Upper lobe of left lung (tissue), 6 donors: ENCODE measurements at regions not wholly inside any gene's neighbourhood (a gene's known extent, or its start where the extent isn't known, plus 50 kb on each side); places are given as distances from the start of the nearest gene placed in this dataset.
"Not testable (repeated sequence)": the region's sequence is repeated elsewhere in the genome, so short reads cannot be mapped to it uniquely, and the experiment has no call there.

Experiments used
- ATAC-seq, 2 donors: fragments of 200-7000 bp; cut with Tn5 transposase; one replicate each; pipeline ENCODE4 v1.9.1; 2022; ENCODE audit warnings: mild to moderate bottlenecking in 2 of 2, moderate library complexity in 2 of 2; ENCODE audit not compliant: low FRiP score in 2 of 2
- DNase-seq, 2 donors: peaks; one replicate each; pipeline ENCODE4 v3.0.0-alpha.2; 2019 to 2020
- H3K27ac ChIP-seq, 4 donors: fragments of 200-600 bp; sonication (generic); one replicate each; pipeline ENCODE4 v1.5.1; 2016 to 2019
- H3K27me3 ChIP-seq, 4 donors: fragments of 200-600 bp; sonication (generic); one replicate each; pipeline ENCODE4 v1.5.1; 2017 to 2019
- H3K36me3 ChIP-seq, 4 donors: fragments of 200-600 bp; sonication (generic); one replicate each; pipeline ENCODE4 v1.5.1; 2016 to 2019
- H3K4me1 ChIP-seq, 4 donors: fragments of 200-600 bp; sonication (generic); one replicate each; pipeline ENCODE4 v1.5.1; 2018 to 2019
- H3K4me3 ChIP-seq, 4 donors: fragments of 200-600 bp; sonication (generic); one replicate each; pipeline ENCODE4 v1.5.1; 2017 to 2019; ENCODE audit warnings: mild to moderate bottlenecking in 2 of 4, moderate library complexity in 1 of 4
- H3K9me3 ChIP-seq, 4 donors: fragments of 200-600 bp; sonication (generic); one replicate each; pipeline ENCODE4 v1.5.1; 2018 to 2019
- EP300 ChIP-seq, 4 donors: sonication (generic); formaldehyde crosslinking; IDR thresholded peaks; one replicate each; pipeline ENCODE4 v1.5.1; 2017; ENCODE audit warnings: antibody characterized with exemption in 4 of 4, control low read depth in 2 of 4
- POLR2A ChIP-seq, 4 donors: fragments of 450-650 bp; IDR thresholded peaks; one replicate each; pipeline ENCODE4 v1.5.1; 2016 to 2017; ENCODE audit warnings: antibody characterized with exemption in 4 of 4, mild to moderate bottlenecking in 2 of 4
- POLR2AphosphoS5 ChIP-seq, 2 donors: sonication (generic); formaldehyde crosslinking; IDR thresholded peaks; one replicate each; pipeline ENCODE4 v1.5.1; 2017; ENCODE audit warnings: antibody characterized with exemption in 2 of 2
- WGBS, 2 donors: methylation state at CpG; one replicate each; pipeline ENCODE4 v1.1.5; 2017 to 2018; 5-methylcytosine and 5-hydroxymethylcytosine counted together
- TF ChIP-seq, protein P1 (sequence below), 6 experiments: fragments of 450-650 bp in 4 of 6; fragments of 200-600 bp in 2 of 6; sonication (generic) in 2 of 6; IDR thresholded peaks; one replicate each; pipeline ENCODE4 v1.5.1; 2016 to 2019; ENCODE audit warnings: antibody characterized with exemption in 6 of 6
- donor health status: DM: no; HTN: no; CAD: no; lungs with moderate emphysema.
- donor health status: DM: no; HTN: yes; CAD: no; lungs with severe emphysema.

DNA sequence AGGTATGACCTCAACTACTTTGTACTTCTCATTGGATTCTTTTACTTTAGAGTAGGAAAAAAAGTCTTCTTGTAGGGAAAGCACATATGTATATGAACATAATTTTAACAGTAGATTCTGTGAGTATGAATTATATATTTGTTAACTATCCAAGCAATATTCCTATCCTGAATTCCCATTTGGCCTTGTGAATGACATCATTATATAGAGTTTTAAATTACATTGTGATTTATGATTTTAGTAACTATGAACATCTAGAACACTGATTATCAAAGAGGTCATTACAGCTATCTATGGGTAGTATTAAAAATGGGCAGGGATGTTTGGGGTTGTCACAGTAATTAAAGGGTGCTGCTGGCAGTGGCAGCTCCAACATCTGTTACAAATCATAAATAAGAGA, 163.9 kb upstream of the TFAP2D start:
- Histone ChIP-seq H3K36me3 (no peaks in the 10 kb centered on the region), H3K4me1 (no peaks in the 10 kb centered on the region)

DNA sequence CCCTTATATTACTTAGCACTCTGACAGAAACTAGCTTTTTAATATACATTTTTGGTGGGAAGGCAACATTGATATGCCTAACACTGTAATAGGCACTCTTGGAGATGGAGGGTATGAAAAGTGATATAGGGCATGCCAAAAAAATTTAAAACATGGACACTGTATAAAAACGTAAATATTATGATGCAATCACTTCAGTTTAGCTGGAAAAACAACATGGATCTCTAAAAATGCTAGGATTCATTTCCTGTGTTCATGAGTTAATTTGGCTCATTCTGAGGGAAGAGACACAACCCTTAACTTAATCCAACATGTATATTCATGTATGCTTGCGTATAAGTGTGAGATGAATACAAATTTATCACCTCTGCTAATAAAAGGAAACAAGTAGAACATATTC, 157.3 kb upstream of the TFAP2D start:
- Histone ChIP-seq H3K4me1 (no peaks in the 10 kb centered on the region), H3K4me3 (no peak overlapping the region), H3K27me3 (no peaks in the 10 kb centered on the region), H3K9me3 (no peaks in the 10 kb centered on the region), H3K27ac (no peak overlapping the region), H3K36me3 (no peaks in the 10 kb centered on the region)
- TF ChIP-seq EP300 (IDR thresholded peaks at IDR 0.05), result no peak
- no peak for TF ChIP-seq POLR2AphosphoS5 (IDR thresholded peaks at IDR 0.05)
- TF ChIP-seq, protein P1, sequence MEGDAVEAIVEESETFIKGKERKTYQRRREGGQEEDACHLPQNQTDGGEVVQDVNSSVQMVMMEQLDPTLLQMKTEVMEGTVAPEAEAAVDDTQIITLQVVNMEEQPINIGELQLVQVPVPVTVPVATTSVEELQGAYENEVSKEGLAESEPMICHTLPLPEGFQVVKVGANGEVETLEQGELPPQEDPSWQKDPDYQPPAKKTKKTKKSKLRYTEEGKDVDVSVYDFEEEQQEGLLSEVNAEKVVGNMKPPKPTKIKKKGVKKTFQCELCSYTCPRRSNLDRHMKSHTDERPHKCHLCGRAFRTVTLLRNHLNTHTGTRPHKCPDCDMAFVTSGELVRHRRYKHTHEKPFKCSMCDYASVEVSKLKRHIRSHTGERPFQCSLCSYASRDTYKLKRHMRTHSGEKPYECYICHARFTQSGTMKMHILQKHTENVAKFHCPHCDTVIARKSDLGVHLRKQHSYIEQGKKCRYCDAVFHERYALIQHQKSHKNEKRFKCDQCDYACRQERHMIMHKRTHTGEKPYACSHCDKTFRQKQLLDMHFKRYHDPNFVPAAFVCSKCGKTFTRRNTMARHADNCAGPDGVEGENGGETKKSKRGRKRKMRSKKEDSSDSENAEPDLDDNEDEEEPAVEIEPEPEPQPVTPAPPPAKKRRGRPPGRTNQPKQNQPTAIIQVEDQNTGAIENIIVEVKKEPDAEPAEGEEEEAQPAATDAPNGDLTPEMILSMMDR (IDR thresholded peaks at IDR 0.05), result no peak
- no peak for TF ChIP-seq POLR2A (IDR thresholded peaks at IDR 0.05)
- no peak for ATAC-seq
- no peak for DNase-seq
- WGBS, 2 donors, result 55 to 65% methylated on average over 2 of the region's 2 CpGs

More for the DNA sequence above, 163.9 kb upstream of the TFAP2D start:
- no peak for DNase-seq
- no peak for ATAC-seq
- Histone ChIP-seq H3K9me3 (no peaks in the 10 kb centered on the region), H3K27ac (no peak overlapping the region), H3K4me3 (no peak overlapping the region), H3K27me3 (no peaks in the 10 kb centered on the region)
- no peak for TF ChIP-seq POLR2A (IDR thresholded peaks at IDR 0.05)
- TF ChIP-seq, protein P1 (IDR thresholded peaks at IDR 0.05), result no peak
- TF ChIP-seq POLR2AphosphoS5 (IDR thresholded peaks at IDR 0.05), result no peak
- no peak for TF ChIP-seq EP300 (IDR thresholded peaks at IDR 0.05)

DNA sequence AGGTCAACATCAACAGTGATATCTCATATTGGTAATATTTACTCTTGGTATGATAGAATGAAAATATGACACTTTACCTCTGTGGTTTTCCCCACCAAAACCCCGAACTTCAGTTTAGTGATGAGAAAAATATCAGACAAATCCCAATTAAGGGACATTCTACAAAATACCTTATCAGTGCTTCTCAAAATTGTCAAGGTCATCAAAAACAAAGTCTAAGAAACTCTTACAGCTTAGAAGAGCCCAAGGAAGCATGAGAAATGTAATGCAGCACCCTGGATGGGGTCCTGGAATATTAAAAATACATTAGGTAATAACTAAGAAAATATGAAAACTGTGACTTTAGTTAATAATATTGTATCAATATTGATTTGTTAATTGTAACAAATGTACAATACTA, 148.3 kb upstream of the TFAP2D start:
- Histone ChIP-seq H3K4me1 (no peaks in the 10 kb centered on the region), H3K36me3 (no peaks in the 10 kb centered on the region), H3K27ac (no peak overlapping the region), H3K27me3 (no peaks in the 10 kb centered on the region), H3K4me3 (no peak overlapping the region), H3K9me3 (no peaks in the 10 kb centered on the region)
- TF ChIP-seq, protein P1 (IDR thresholded peaks at IDR 0.05), result no peak
- TF ChIP-seq POLR2A (IDR thresholded peaks at IDR 0.05), result no peak
- no peak for TF ChIP-seq EP300 (IDR thresholded peaks at IDR 0.05)
- no peak for ATAC-seq
- DNase-seq, result no peak
- WGBS, 2 donors, result 82 to 83% methylated on average over 1 of the region's 1 CpG

DNA sequence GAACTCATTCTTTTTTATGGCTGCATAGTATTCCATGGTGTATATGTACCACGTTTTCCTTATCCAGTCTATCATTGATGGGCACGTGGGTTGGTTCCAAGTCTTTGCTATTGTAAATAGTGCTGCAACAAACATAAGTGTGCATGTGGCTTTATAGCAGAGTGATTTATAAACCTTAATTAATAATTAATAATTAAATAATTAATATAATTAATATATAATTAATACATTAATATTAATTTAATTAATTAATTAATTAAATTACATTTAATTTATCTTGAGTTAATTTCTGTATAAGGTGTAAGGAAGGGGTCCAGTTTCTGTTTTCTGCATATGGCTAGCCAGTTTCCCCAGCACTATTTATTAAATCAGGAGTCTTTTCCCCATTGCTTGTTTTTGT, 142.1 kb upstream of the TFAP2D start:
- H3K4me1 ChIP-seq, H3K36me3 ChIP-seq, DNase-seq, H3K27me3 ChIP-seq, ATAC-seq, H3K27ac ChIP-seq, H3K4me3 ChIP-seq, H3K9me3 ChIP-seq: not testable (repeated sequence)
- 76 to 79% methylated on average over 2 of the region's 2 CpGs for WGBS, 2 donors

DNA sequence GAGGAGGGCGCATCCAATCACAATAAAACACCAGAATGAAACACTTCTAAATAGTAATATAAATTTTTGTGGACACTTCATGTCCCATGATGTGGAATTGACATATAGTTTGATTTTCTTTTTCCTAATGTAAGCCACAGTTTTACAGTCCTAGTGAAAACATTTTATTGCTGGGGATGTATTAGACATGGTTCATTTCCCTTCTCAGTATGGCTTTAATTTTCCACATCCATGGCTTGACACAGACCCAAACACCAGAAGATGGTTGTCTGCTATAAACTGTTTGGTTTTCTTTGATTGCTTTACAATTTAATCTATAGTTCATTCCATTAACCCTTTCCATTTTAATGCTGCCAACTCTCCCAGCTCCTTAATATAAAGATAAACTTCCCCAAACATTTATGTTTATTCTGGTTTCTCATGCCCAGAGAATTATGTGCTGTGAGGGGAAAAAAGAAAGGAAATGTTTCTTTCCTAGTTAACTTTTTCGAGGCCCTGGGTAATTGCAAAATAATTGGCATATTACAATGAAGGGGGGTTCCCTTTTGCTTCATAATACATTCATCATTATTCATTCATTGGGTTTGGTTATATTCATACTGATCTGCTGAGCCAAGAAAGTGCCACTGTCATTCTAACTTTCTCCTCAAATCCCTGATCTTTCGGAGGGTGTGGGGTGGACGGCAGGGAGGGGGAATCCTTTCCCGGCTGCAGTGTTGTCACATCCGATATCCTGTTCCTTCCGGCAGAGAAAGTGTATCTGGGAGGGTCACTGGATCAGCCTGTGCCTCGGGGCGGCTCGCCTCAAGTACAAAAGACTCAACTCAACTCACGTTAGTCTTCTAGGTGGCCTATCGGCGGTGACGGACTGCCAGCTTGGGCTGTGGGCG, 127.6 kb upstream of the TFAP2D start:
- Histone ChIP-seq H3K27ac (no peak overlapping the region), H3K36me3 (no peaks in the 10 kb centered on the region), H3K4me3 (no peak overlapping the region), H3K4me1 (no peaks in the 10 kb centered on the region), H3K27me3 (no peaks in the 10 kb centered on the region), H3K9me3 (no peaks in the 10 kb centered on the region)
- TF ChIP-seq POLR2A (IDR thresholded peaks at IDR 0.05) (no peak), POLR2AphosphoS5 (IDR thresholded peaks at IDR 0.05) (no peak), EP300 (IDR thresholded peaks at IDR 0.05) (no peak)
- TF ChIP-seq, protein P1 (IDR thresholded peaks at IDR 0.05), result no peak
- ATAC-seq (no peak), DNase-seq (peak in 1 of 2 donors; percentile 20)
- 54 to 69% methylated on average over 15 of the region's 15 CpGs for WGBS, 2 donors
